Kidney (tissue), 13 donors: ENCODE measurements at regions not wholly inside any gene's neighbourhood (a gene's known extent, or its start where the extent isn't known, plus 50 kb on each side); places are given as distances from the start of the nearest gene placed in this dataset.

Experiments
- DNase-seq, 5 donors: peaks; one replicate each; pipeline ENCODE4 v3.0.0-alpha.2; 2013 to 2020
- FAIRE-seq: peaks from 2 replicates; lab custom pipeline; 2012; peaks lifted over from hg19 to GRCh38; lab: Jason Lieb, UNC
- H3K27ac ChIP-seq, 2 donors: one replicate each; pipeline ENCODE4 v1.7.0; 2013; ENCODE audit warnings: low read depth in 2 of 2, low read length in 2 of 2, inconsistent platforms in 1 of 2
- H3K27me3 ChIP-seq: one replicate; pipeline ENCODE4 v1.7.1; 2013; ENCODE audit warnings: low read length, inconsistent platforms; ENCODE audit not compliant: control insufficient read depth, insufficient read depth
- H3K36me3 ChIP-seq, 3 donors: one replicate each; pipeline versions ENCODE4 v1.7.0 to v1.7.1; 2013; ENCODE audit warnings: low read length in 3 of 3, control low read depth in 1 of 3, inconsistent platforms in 1 of 3; ENCODE audit not compliant: insufficient read depth in 3 of 3, control insufficient read depth in 2 of 3
- H3K4me1 ChIP-seq, 3 donors: one replicate each; pipeline versions ENCODE4 v1.7.0 to v1.7.1; 2013; ENCODE audit warnings: low read length in 3 of 3, inconsistent platforms in 1 of 3, low read depth in 1 of 3; ENCODE audit not compliant: control insufficient read depth in 2 of 3, insufficient read depth in 2 of 3
- H3K4me3 ChIP-seq, 3 donors: one replicate each; pipeline versions ENCODE4 v1.7.0 to v1.8.1; 2013; ENCODE audit warnings: low read length in 3 of 3, control low read depth in 1 of 3, inconsistent platforms in 1 of 3
- H3K9ac ChIP-seq, 3 donors: one replicate each; pipeline versions ENCODE4 v1.7.0 to v1.7.1; 2013; ENCODE audit warnings: low read length in 3 of 3, control low read depth in 1 of 3, inconsistent platforms in 1 of 3
- H3K9me3 ChIP-seq, 3 donors: one replicate each; pipeline versions ENCODE4 v1.7.0 to v1.7.1; 2013; ENCODE audit warnings: low read length in 3 of 3, control low read depth in 1 of 3, inconsistent platforms in 1 of 3; ENCODE audit not compliant: control insufficient read depth in 2 of 3, insufficient read depth in 1 of 3
- intact Hi-C: fragments of 100-400 bp; cut with DNase I; formaldehyde crosslinking; loops from one replicate; pipeline ENCODE4 v1.11.1; 2022
- TF ChIP-seq, protein P1 (sequence below): IDR thresholded peaks from 3 replicates; pipeline ENCODE4 v1.5.1; 2012; ENCODE audit warnings: mild to moderate bottlenecking, moderate library complexity, borderline replicate concordance; ENCODE audit not compliant: insufficient read depth; ENCODE audit errors: extremely low read depth
- donor health status: control.
- donor health status: control.
- donor health status: control.
- donor health status: control.
- donor health status: control.
- donor health status: DM: yes; HTN: yes; CAD: no.
- donor health status: Normal renal cell carcinoma (clear cell type).

DNA sequence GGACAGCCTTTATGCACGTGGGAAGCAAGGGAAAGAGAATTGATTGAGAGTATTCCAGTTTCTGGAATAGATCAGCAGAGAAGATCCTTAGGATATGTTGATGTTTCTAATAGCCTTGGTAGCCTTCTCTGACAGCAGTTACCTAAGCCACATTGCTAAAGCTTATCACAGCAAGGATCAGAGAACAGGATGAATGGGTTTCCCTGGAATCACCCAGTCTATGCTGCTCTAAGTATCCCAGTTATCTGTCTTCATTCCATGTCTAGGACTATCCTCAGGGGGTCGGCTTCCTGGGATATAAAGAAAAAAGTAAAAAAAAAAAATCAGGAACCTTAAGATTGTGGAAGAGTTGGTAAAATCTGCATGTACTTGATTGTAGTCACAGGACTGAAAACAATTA, 352.0 kb upstream of the AKR1E2 start:
- Histone ChIP-seq H3K9me3 (no peaks in the 10 kb centered on the region), H3K9ac (no peak overlapping the region), H3K27ac (no peak overlapping the region), H3K4me1 (no peaks in the 10 kb centered on the region), H3K27me3 (no peaks in the 10 kb centered on the region), H3K36me3 (no peaks in the 10 kb centered on the region), H3K4me3 (no peak overlapping the region)
- no peak for FAIRE-seq
- intact Hi-C loops, result no loop called here
- TF ChIP-seq, protein P1, sequence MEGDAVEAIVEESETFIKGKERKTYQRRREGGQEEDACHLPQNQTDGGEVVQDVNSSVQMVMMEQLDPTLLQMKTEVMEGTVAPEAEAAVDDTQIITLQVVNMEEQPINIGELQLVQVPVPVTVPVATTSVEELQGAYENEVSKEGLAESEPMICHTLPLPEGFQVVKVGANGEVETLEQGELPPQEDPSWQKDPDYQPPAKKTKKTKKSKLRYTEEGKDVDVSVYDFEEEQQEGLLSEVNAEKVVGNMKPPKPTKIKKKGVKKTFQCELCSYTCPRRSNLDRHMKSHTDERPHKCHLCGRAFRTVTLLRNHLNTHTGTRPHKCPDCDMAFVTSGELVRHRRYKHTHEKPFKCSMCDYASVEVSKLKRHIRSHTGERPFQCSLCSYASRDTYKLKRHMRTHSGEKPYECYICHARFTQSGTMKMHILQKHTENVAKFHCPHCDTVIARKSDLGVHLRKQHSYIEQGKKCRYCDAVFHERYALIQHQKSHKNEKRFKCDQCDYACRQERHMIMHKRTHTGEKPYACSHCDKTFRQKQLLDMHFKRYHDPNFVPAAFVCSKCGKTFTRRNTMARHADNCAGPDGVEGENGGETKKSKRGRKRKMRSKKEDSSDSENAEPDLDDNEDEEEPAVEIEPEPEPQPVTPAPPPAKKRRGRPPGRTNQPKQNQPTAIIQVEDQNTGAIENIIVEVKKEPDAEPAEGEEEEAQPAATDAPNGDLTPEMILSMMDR, result no peak
- DNase-seq, result no peak

- no peak for DNase-seq
- H3K9me3 ChIP-seq, result no peaks in the 10 kb centered on the region
- no peaks in the 10 kb centered on the region for H3K36me3 ChIP-seq
- no peak overlapping the region for H3K27ac ChIP-seq
- no peaks in the 10 kb centered on the region for H3K27me3 ChIP-seq
- FAIRE-seq, result no peak
- no peaks in the 10 kb centered on the region for H3K4me1 ChIP-seq
- TF ChIP-seq, protein P1, result no peak
- H3K4me3 ChIP-seq, result no peak overlapping the region
- H3K9ac ChIP-seq, result no peak overlapping the region
- intact Hi-C loops, result no loop called here
Measured at GRCh38 chr10:4472190-4472904, 353.7 kb upstream of the AKR1E2 start.

DNA sequence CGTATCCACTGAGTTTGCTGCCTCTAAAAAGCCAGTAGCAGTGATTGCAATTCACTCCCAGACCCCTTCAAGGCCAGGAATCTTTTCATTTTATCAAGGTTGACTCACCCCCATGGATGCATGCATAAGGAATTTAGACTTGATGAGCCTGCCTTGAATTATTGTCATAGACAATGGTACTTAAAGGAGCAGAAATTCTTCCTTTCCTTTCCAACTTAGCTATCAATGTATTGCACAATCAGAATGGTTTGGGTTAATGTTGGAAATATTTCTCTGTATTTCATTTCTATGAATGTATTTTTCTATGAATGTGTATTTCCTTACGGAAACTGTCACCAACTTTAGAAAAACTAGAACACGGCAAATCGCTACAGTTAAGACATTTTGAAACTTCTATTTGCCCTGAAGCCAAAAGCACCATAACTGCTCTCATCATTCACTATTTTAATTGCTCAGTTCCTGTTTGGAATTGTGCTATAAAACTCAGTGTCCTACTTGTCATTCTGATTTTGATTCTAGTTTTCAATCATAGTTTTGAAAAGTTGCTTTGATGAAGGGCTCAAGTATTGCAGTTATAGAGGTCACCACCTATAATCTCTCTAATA, 355.7 kb upstream of the AKR1E2 start:
- Histone ChIP-seq H3K27ac (no peak overlapping the region), H3K4me3 (no peak overlapping the region), H3K36me3 (no peaks in the 10 kb centered on the region), H3K9ac (no peak overlapping the region), H3K27me3 (no peaks in the 10 kb centered on the region), H3K9me3 (no peaks in the 10 kb centered on the region), H3K4me1 (no peaks in the 10 kb centered on the region)
- DNase-seq (no peak), FAIRE-seq (no peak)
- TF ChIP-seq, protein P1, result no peak
- intact Hi-C loops, result no loop called here

DNA sequence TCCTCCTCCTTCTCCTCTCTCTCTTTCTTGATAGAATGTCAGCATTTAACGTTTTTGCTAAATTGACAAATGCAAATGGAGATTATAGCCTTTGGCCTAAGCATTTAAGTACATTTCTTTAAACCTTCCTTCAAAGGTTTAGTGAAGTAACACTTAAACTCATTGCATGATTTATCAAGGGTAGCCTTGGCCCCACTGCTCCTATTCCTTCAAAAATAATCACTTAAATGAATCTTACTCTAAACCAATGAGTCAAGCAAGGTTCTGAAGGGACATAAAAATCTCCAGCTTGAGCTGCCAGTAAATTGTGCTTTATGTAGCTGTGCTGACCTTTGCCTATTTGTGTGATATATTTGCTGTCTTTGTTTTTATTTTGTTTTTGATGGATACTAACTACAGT, 358.5 kb upstream of the AKR1E2 start:
- Histone ChIP-seq H3K27ac (no peak overlapping the region), H3K4me1 (no peaks in the 10 kb centered on the region), H3K9me3 (no peaks in the 10 kb centered on the region), H3K27me3 (no peaks in the 10 kb centered on the region), H3K9ac (no peak overlapping the region), H3K4me3 (no peak overlapping the region), H3K36me3 (no peaks in the 10 kb centered on the region)
- TF ChIP-seq, protein P1, result no peak
- intact Hi-C loops, result no loop called here
- FAIRE-seq, result no peak
- peak in 2 of 5 donors; percentile 70 to 79 for DNase-seq
